Effector CD8-positive, alpha-beta T cell (primary cell): ENCODE measurements at regions not wholly inside any gene's neighbourhood (a gene's known extent, or its start where the extent isn't known, plus 50 kb on each side); places are given as distances from the start of the nearest gene placed in this dataset.

ENCODE experiments used
- DNase-seq: peaks from one replicate; lab custom pipeline; 2025; lab: John Stamatoyannopoulos, UW

DNA sequence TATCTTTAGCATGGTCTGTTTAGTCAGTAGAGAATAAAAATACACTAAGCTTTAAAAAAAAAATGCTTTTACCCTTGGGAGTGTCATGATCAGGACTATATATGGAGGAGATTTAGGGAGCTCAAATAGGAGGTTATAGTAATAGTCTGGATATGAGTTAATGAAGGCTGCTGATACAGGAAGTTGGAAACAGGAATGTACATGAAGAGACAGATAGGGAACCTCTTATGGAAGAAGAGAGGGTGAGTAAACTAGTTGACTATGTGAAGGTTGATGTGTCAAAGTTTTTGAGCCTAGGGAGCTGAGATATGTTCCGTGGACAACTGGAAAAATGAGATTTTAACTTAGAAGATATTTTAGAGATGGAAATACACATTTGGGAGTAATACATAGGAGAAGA, 472.0 kb upstream of the FZD8 start:
- DNase-seq = no peak

- no peak for DNase-seq
These were observed 469.6 kb upstream of the FZD8 start for GRCh38 chr10:36111676-36112075.

DNA sequence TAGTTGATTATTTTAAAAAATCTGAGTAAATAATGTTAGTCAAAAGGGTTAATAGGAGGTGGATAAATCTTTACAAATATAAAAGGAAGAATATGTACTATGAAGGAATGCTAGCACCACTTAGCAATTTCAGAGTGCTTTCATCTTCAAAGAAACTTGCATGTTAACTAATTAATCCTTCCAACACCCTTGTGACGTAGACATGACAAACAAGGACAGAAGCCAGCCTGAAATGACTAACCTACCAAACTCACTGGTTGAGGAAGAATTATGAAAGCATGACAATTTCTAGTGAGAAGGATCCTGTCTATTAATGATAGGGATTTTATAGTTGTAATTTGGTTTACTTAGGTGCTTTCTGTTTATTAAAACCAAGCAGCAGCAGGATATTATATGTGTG, 468.0 kb upstream of the FZD8 start:
- no peak for DNase-seq

GRCh38 chr10:36109399-36110023, 467.4 kb upstream of the FZD8 start:
- DNase-seq = no peak

GRCh38 chr10:36097696-36098095, 455.6 kb upstream of the FZD8 start:
- DNase-seq = no peak

DNA sequence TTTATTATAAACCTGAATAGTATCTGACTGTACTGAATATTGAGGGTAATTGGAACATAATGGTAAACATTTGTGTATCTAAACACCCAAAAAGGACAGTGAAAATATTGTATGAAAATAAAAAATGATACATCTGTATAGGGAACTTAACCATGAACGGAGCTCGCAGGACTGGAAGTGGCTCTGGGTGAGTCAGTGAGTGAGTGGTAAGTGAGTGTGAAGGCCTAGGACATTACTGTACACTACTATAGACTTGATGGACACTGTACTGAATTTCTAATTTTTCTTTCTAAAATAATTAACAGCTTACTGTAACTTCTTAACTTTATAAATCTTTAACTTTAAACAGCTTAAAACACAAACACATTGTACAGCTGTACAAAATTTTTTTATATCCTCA, 454.5 kb upstream of the FZD8 start:
- DNase-seq = no peak

- no peak for DNase-seq
These were observed 452.0 kb upstream of the FZD8 start for GRCh38 chr10:36094096-36094495.

GRCh38 chr10:36092116-36092515, 450.0 kb upstream of the FZD8 start:
- no peak for DNase-seq

- no peak for DNase-seq
These were observed 448.9 kb upstream of the FZD8 start for GRCh38 chr10:36091007-36091406.

- DNase-seq = no peak
These were observed 447.8 kb upstream of the FZD8 start for GRCh38 chr10:36089790-36090440.

DNA sequence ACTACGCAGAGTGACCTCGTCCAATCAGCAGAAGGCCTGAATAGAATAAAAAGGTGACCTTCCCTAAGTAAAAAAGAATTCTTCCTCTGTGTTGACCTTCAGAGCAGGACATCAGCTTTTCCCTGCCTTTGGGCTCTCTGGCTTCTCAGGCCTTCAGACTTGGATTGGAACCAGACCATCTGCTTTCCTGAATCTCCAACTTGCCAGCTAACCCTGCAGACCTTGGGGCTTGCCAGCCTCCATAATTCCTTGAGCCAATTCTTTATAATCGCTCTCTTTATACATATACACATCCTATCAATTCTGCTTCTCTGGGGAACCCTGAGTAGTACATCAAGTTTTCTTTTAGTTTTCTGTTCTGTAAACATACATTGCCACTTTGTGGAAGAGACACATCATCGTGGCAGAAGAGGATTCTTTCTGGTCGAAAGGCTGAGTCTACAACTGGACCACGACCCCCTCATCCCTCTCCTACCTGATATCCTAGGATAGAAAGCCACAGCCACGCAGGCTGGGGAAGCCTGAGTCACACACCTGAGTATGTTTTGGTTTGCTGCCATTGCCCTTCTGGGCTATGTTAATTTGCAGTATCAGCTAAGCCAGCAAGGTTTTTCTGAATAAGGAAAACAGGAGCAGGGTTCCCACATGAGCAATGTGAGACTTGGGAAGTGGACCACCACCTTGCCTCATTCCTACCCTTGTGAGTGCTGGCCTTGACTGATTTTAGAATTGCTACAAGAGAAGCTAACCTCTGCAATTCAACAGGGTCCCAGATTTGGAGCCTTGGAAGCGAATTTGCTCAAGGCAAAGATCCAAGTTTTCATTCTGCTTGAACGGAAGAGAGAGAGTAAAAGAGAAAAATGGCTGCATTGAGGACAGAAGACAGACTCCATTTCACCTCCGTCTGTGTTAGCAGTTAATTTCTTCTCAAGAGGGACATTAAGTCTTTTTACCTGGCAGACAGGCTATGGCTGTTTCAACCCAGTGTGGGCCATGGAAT, 445.2 kb upstream of the FZD8 start:
- DNase-seq = no peak

- no peak for DNase-seq
These were observed 433.1 kb upstream of the FZD8 start for GRCh38 chr10:36075196-36075595.

- no peak for DNase-seq
These were observed 431.8 kb upstream of the FZD8 start for GRCh38 chr10:36073796-36074345.

- no peak for DNase-seq
These were observed 426.4 kb upstream of the FZD8 start for GRCh38 chr10:36068542-36068941.

DNA sequence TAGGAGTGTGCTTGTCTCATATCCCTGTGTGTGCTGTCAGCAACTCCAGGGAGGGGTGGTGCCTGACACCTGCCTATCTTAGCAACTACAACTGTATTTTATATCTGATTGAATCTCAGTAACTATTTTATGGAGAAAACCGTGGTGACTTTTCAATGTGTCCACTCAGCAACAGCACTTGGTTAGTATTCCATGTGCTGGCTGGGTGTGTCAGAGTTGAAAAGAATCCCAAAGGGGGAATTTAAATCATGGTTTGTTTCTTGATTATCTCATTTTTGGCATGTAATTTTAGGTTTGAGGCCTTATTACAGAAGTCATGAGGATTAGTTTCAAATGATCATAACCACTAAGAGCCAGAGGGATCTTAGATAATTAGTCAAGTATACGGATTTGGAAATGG, 425.7 kb upstream of the FZD8 start:
- no peak for DNase-seq

DNA sequence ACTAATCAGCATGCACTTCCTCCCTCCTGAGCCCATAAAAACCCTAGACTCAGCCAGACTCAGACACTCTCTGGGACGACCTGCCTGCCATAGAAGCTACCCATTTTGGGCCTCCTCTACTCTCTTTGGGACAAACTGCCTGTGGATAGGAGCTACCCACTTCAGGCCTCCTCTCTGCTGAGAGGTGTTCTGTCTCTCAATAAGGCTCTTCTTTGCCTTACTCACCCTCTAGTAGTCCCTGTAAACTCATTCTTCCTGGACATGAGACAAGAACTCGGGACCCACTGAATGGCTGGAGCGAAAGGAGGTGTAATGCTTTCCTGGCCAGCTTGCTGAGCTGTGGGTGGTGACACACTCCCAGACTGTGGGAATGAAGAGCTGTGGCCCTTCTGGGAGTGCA, 424.8 kb upstream of the FZD8 start:
- DNase-seq = no peak

- DNase-seq = no peak
These were observed 424.0 kb upstream of the FZD8 start for GRCh38 chr10:36066102-36066501.

GRCh38 chr10:36063396-36063795, 421.3 kb upstream of the FZD8 start:
- no peak for DNase-seq

DNA sequence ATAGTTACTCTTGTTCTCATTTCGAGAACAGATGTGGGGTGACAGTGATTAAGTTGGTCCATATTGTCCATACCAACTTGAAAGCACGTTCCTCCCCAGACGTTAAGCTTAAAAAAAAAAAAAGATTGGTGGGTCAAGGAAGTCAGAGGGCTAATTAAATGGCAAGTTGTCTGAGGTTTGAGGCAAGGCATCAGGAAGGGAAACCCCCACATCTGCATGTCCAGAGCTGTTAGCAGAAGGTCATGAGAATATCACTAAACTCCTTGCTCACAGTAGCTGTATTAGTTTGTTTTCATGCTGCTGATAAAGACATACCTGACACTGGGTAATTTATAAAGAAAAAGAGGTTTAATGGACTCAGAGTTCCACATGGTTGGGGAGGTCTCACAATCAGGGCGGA, 415.6 kb upstream of the FZD8 start:
- DNase-seq = no peak

DNA sequence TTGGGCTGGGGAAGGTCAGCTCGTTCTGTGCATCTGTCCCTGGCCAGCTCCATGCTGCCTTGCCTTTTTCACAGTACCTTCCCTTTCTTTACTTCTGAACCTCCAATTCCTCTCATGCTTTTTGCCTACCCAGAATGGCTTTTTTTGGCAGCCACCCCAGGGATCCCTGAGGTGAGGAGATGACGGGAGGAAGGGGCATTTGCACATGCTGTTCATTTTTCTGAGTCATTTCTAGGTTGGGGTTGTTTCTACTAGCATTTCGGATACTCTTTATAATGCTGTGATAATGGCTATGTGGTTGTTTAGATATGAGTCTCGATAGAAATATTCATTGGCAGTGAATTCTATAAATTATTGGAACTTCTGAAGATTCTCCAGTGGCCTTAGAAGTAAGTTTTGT, 415.1 kb upstream of the FZD8 start:
- no peak for DNase-seq

GRCh38 chr10:36053775-36054174, 411.7 kb upstream of the FZD8 start:
- no peak for DNase-seq

DNA sequence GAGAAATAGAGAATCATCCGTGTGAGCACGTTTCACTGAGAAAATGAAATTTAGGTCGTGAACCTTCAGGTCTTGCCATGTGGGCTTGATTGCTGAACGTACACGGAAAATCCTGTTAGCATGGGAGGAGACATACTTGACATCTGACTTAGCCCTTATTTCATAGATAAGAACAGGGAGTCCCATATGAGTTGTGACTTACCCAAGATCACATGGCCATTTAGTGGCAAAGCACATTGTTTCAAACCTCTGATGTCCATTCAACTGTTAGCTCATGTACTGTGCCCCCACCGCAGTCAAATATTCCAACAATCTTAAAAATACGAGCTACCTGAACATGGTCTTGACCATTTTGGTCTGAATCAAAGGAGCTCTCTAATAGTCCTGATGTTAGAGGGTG, 411.2 kb upstream of the FZD8 start:
- no peak for DNase-seq
